A549 (cell line): ENCODE measurements at regions not wholly inside any gene's neighbourhood (a gene's known extent, or its start where the extent isn't known, plus 50 kb on each side); places are given as distances from the start of the nearest gene placed in this dataset.

ENCODE experiments used
- CTCF ChIP-seq: fragments of >200 bp; sonication (Bioruptor Twin); formaldehyde crosslinking; IDR thresholded peaks from 3 replicates; pipeline ENCODE4 v1.5.1; 2016
- POLR2A ChIP-seq: IDR thresholded peaks from 2 replicates; pipeline ENCODE4 v1.6.1; 2012; ENCODE audit warnings: mild to moderate bottlenecking, low read length
- POLR2AphosphoS2 ChIP-seq: conservative IDR thresholded peaks from 2 replicates; pipeline ENCODE4 v1.6.1; 2012; ENCODE audit warnings: low read length, improper control_type of control experiment, inconsistent platforms

DNA sequence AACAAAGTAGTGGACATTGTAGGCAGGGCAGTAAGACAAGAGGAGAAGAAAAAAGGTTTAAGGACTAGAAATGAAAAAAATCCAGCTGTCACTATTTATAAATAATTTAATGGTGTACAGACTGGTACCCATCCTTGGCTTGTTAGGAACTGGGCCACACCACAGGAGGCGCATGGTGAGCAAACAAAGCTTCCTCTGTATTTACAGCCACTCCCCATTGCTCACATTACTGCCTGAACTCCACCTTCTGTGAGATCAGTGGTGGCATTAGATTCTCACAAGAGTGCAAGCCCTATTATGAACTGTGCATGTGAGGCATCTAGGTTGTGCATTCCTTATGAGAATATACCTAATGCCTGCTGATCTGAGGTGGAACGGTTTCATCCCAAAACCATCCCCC lies 62.6 kb upstream of the DMAC1 start:
- TF ChIP-seq POLR2A = no peak
- TF ChIP-seq CTCF = no peak
- TF ChIP-seq POLR2AphosphoS2 = no peak
